AG09319 (cell line): ENCODE measurements at regions not wholly inside any gene's neighbourhood (a gene's known extent, or its start where the extent isn't known, plus 50 kb on each side); places are given as distances from the start of the nearest gene placed in this dataset.

Experiments used
- DNase-seq: peaks from one replicate; pipeline ENCODE4 v3.0.0-alpha.2; 2010; ENCODE audit warnings: low read depth; ENCODE audit errors: extremely low read depth
- CTCF ChIP-seq: IDR thresholded peaks from 2 replicates; pipeline ENCODE4 v1.5.1; 2011; ENCODE audit warnings: low read depth, mild to moderate bottlenecking, inconsistent platforms, low read length, moderate library complexity

GRCh38 chr2:183253441-183254130 is 129.3 kb downstream of the NUP35 start:
- DNase-seq = no peak
- no peak for TF ChIP-seq CTCF

GRCh38 chr2:183255411-183255810 is 131.2 kb downstream of the NUP35 start:
- DNase-seq = no peak
- TF ChIP-seq CTCF = no peak

- TF ChIP-seq CTCF = no peak
- no peak for DNase-seq
Observed at GRCh38 chr2:183259921-183260320, 135.7 kb downstream of the NUP35 start.

- TF ChIP-seq CTCF = no peak
- DNase-seq = no peak
Observed at GRCh38 chr2:183260527-183260926, 136.3 kb downstream of the NUP35 start.

GRCh38 chr2:183264890-183265535 is 140.8 kb downstream of the NUP35 start:
- DNase-seq = no peak
- no peak for TF ChIP-seq CTCF

GRCh38 chr2:183267148-183267827 is 143.0 kb downstream of the NUP35 start:
- DNase-seq = no peak
- no peak for TF ChIP-seq CTCF

- no peak for DNase-seq
- TF ChIP-seq CTCF = no peak
Observed at GRCh38 chr2:183269956-183270355, 145.7 kb downstream of the NUP35 start.
